Liver (tissue), 8 donors: ENCODE measurements at regions not wholly inside any gene's neighbourhood (a gene's known extent, or its start where the extent isn't known, plus 50 kb on each side); places are given as distances from the start of the nearest gene placed in this dataset.

Experiments used
- DNase-seq: peaks from one replicate; pipeline ENCODE4 v3.0.0-alpha.2; 2017; ENCODE audit warnings: low spot score
- H3K27ac ChIP-seq, 2 donors: one replicate each; pipeline ENCODE4 v1.7.0; 2013; ENCODE audit warnings: inconsistent platforms in 2 of 2, low read length in 2 of 2, control low read depth in 1 of 2, low read depth in 1 of 2, mild to moderate bottlenecking in 1 of 2
- H3K27me3 ChIP-seq, 4 donors: one replicate each; pipeline versions ENCODE4 v1.6.1 to v1.7.0; 2013; ENCODE audit warnings: low read length in 3 of 4, inconsistent platforms in 1 of 4, mild to moderate bottlenecking in 1 of 4, moderate library complexity in 1 of 4; ENCODE audit not compliant: control insufficient read depth in 4 of 4, insufficient read depth in 4 of 4
- H3K36me3 ChIP-seq, 4 donors: one replicate each; pipeline versions ENCODE4 v1.6.1 to v1.7.0; 2013; ENCODE audit warnings: low read length in 3 of 4, mild to moderate bottlenecking in 3 of 4, low read depth in 1 of 4, moderate library complexity in 1 of 4; ENCODE audit not compliant: control insufficient read depth in 4 of 4, insufficient read depth in 3 of 4
- H3K4me1 ChIP-seq, 4 donors: one replicate each; pipeline versions ENCODE4 v1.6.1 to v1.7.0; 2013; ENCODE audit warnings: low read length in 3 of 4, mild to moderate bottlenecking in 3 of 4, moderate library complexity in 1 of 4; ENCODE audit not compliant: control insufficient read depth in 4 of 4, insufficient read depth in 4 of 4
- H3K4me3 ChIP-seq, 3 donors: one replicate each; pipeline versions ENCODE4 v1.6.1 to v1.7.0; 2013; ENCODE audit warnings: low read length in 3 of 3, control low read depth in 1 of 3, low read depth in 1 of 3, mild to moderate bottlenecking in 1 of 3
- H3K9ac ChIP-seq, 2 donors: one replicate each; pipeline ENCODE4 v1.7.0; 2013; ENCODE audit warnings: low read length in 2 of 2, mild to moderate bottlenecking in 2 of 2, moderate library complexity in 2 of 2, control low read depth in 1 of 2, low read depth in 1 of 2
- H3K9me3 ChIP-seq, 4 donors: one replicate each; pipeline versions ENCODE4 v1.6.1 to v1.7.0; 2013; ENCODE audit warnings: low read length in 3 of 4; ENCODE audit not compliant: control insufficient read depth in 4 of 4
- ATF3 ChIP-seq: IDR thresholded peaks from 2 replicates; pipeline ENCODE4 v1.6.1; 2016; ENCODE audit warnings: antibody characterized with exemption
- CTCF ChIP-seq: fragments of 150-350 bp; IDR thresholded peaks from 2 replicates; pipeline ENCODE4 v1.5.1; 2017; ENCODE audit warnings: improper control_type of control experiment, low read depth, low read length; ENCODE audit not compliant: missing input control
- EGR1 ChIP-seq, 2 donors: IDR thresholded peaks; 2 replicates each; pipeline ENCODE4 v1.6.1; 2016 to 2018; ENCODE audit warnings: antibody characterized with exemption in 2 of 2, low read depth in 2 of 2
- FOXA1 ChIP-seq: IDR thresholded peaks from 2 replicates; pipeline ENCODE4 v1.6.1; 2016; ENCODE audit warnings: antibody characterized with exemption
- FOXA2 ChIP-seq: IDR thresholded peaks from 2 replicates; pipeline ENCODE4 v1.6.1; 2016; ENCODE audit warnings: antibody characterized with exemption
- HNF4G ChIP-seq: IDR thresholded peaks from 2 replicates; pipeline ENCODE4 v1.6.1; 2016; ENCODE audit warnings: antibody characterized with exemption
- MAX ChIP-seq: IDR thresholded peaks from 2 replicates; pipeline ENCODE4 v1.6.1; 2016; ENCODE audit warnings: antibody characterized with exemption
- NR2F2 ChIP-seq: IDR thresholded peaks from 2 replicates; pipeline ENCODE4 v1.6.1; 2016; ENCODE audit warnings: antibody characterized with exemption
- REST ChIP-seq: IDR thresholded peaks from 2 replicates; pipeline ENCODE4 v1.6.1; 2016; ENCODE audit warnings: antibody characterized with exemption, mild to moderate bottlenecking
- RXRA ChIP-seq, 2 donors: IDR thresholded peaks; 2 replicates each; pipeline ENCODE4 v1.6.1; 2017 to 2018; ENCODE audit warnings: antibody characterized with exemption in 2 of 2, mild to moderate bottlenecking in 1 of 2
- SP1 ChIP-seq: IDR thresholded peaks from 2 replicates; pipeline ENCODE4 v1.6.1; 2018; ENCODE audit warnings: antibody characterized with exemption, mild to moderate bottlenecking
- TAF1 ChIP-seq: conservative IDR thresholded peaks from 2 replicates; pipeline ENCODE4 v1.6.1; 2016; ENCODE audit warnings: antibody characterized with exemption, mild to moderate bottlenecking
- YY1 ChIP-seq: IDR thresholded peaks from 2 replicates; pipeline ENCODE4 v1.6.1; 2016; ENCODE audit warnings: antibody characterized with exemption, mild to moderate bottlenecking
- WGBS: extraction: QIAGEN DNeasy Blood & Tissue Kit; methylation state at CpG from one replicate; pipeline ENCODE4 v1.1.7; 2013; 5-methylcytosine and 5-hydroxymethylcytosine counted together
- donor health status: healthy.
- donor health status: healthy.
- donor health status: healthy.
- donor health status: healthy.
- donor health status: healthy.

- Histone ChIP-seq H3K9me3 (peaks cover 0 to 2% (median under 1%) of the 10 kb centered on the region in 4 donors), H3K4me1 (no peaks in the 10 kb centered on the region), H3K9ac (no peak overlapping the region), H3K27ac (no peak overlapping the region), H3K4me3 (no peak overlapping the region), H3K27me3 (peaks cover 0 to 1% (median 0%) of the 10 kb centered on the region in 4 donors), H3K36me3 (no peaks in the 10 kb centered on the region)
- no peak for TF ChIP-seq EGR1 (IDR thresholded peaks at IDR 0.05; ENCODE audit: low read depth in 2 of 2)
- no peak for TF ChIP-seq CTCF
- TF ChIP-seq ATF3, result no peak
- no peak for TF ChIP-seq FOXA2
- no peak for TF ChIP-seq RXRA (IDR thresholded peaks at IDR 0.05)
- TF ChIP-seq FOXA1, result no peak
- no peak for TF ChIP-seq HNF4G
- no peak for TF ChIP-seq YY1
- TF ChIP-seq SP1, result no peak
- TF ChIP-seq MAX, result no peak
- DNase-seq, result no peak
- WGBS, result 69% methylated on average over 3 of the region's 3 CpGs
Measured at GRCh38 chr22:47933891-47934290, 1171.4 kb downstream of the TBC1D22A start.

GRCh38 chr22:47933226-47933625 lies 1170.8 kb downstream of the TBC1D22A start:
- no peak for DNase-seq
- no peak overlapping the region for H3K9ac ChIP-seq
- H3K9me3 ChIP-seq, result peaks cover 0 to 2% (median under 1%) of the 10 kb centered on the region in 4 donors
- TF ChIP-seq FOXA1, result no peak
- TF ChIP-seq ATF3, result no peak
- TF ChIP-seq REST, result no peak
- no peak for TF ChIP-seq NR2F2
- TF ChIP-seq FOXA2, result no peak
- no peak for TF ChIP-seq YY1
- no peak for TF ChIP-seq RXRA (IDR thresholded peaks at IDR 0.05)
- no peak for TF ChIP-seq SP1
- TF ChIP-seq TAF1, result no peak
- WGBS, result 76% methylated on average over 4 of the region's 4 CpGs
- no peak overlapping the region for H3K27ac ChIP-seq
- H3K4me3 ChIP-seq, result no peak overlapping the region
- H3K27me3 ChIP-seq, result peaks cover 0 to 4% (median 0%) of the 10 kb centered on the region in 4 donors
- no peaks in the 10 kb centered on the region for H3K36me3 ChIP-seq
- no peaks in the 10 kb centered on the region for H3K4me1 ChIP-seq
